GM06990 (cell line): ENCODE measurements at regions not wholly inside any gene's neighbourhood (a gene's known extent, or its start where the extent isn't known, plus 50 kb on each side); places are given as distances from the start of the nearest gene placed in this dataset.
A peak's percentile ranks its signal among the peaks of the same experiment; 100 is the strongest.

ENCODE experiments used
- DNase-seq: peaks from one replicate; pipeline ENCODE4 v3.0.0-alpha.2; 2011; ENCODE audit not compliant: insufficient read length; ENCODE audit errors: extremely low read depth
- H3K27me3 ChIP-seq: replicated peaks from 2 replicates; pipeline ENCODE4 v1.6.0; 2011; ENCODE audit warnings: low read length; ENCODE audit not compliant: control insufficient read depth, insufficient read depth
- H3K36me3 ChIP-seq: 2 replicates; pipeline ENCODE4 v1.5.1; 2011; ENCODE audit warnings: low read length; ENCODE audit not compliant: control insufficient read depth, insufficient read depth
- H3K4me3 ChIP-seq: replicated peaks from 2 replicates; pipeline ENCODE4 v1.5.1; 2011; ENCODE audit warnings: low read depth, mild to moderate bottlenecking, control low read depth, low read length
- TF ChIP-seq, protein P1 (sequence below): IDR thresholded peaks from 2 replicates; pipeline ENCODE4 v1.5.1; 2011; ENCODE audit warnings: low read length, control low read depth, mild to moderate bottlenecking, inconsistent platforms; ENCODE audit not compliant: insufficient read depth, poor library complexity, severe bottlenecking

- no peaks in the 10 kb centered on the region for H3K36me3 ChIP-seq
- H3K4me3 ChIP-seq: no peak overlapping the region
- H3K27me3 ChIP-seq: no peaks in the 10 kb centered on the region; the same call in 1 of the 2 replicates
- DNase-seq: no peak
- TF ChIP-seq, protein P1, sequence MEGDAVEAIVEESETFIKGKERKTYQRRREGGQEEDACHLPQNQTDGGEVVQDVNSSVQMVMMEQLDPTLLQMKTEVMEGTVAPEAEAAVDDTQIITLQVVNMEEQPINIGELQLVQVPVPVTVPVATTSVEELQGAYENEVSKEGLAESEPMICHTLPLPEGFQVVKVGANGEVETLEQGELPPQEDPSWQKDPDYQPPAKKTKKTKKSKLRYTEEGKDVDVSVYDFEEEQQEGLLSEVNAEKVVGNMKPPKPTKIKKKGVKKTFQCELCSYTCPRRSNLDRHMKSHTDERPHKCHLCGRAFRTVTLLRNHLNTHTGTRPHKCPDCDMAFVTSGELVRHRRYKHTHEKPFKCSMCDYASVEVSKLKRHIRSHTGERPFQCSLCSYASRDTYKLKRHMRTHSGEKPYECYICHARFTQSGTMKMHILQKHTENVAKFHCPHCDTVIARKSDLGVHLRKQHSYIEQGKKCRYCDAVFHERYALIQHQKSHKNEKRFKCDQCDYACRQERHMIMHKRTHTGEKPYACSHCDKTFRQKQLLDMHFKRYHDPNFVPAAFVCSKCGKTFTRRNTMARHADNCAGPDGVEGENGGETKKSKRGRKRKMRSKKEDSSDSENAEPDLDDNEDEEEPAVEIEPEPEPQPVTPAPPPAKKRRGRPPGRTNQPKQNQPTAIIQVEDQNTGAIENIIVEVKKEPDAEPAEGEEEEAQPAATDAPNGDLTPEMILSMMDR: no peak
Observed at GRCh38 chr10:21234761-21235160, 290.7 kb downstream of the SKIDA1 start.

GRCh38 chr10:21230219-21230618 is 295.3 kb downstream of the SKIDA1 start:
- H3K36me3 ChIP-seq: no peaks in the 10 kb centered on the region
- H3K4me3 ChIP-seq: no peak overlapping the region
- DNase-seq: peak; percentile 41
- TF ChIP-seq, protein P1: no peak
- H3K27me3 ChIP-seq: no peaks in the 10 kb centered on the region; the same call in 1 of the 2 replicates

- no peak for DNase-seq
- H3K4me3 ChIP-seq: no peak overlapping the region
- no peaks in the 10 kb centered on the region for H3K36me3 ChIP-seq
- no peaks in the 10 kb centered on the region for H3K27me3 ChIP-seq
- TF ChIP-seq, protein P1: no peak
Observed at GRCh38 chr10:21217748-21218367, 307.6 kb downstream of the SKIDA1 start.

- no peaks in the 10 kb centered on the region; the same call in 1 of the 2 replicates for H3K27me3 ChIP-seq
- no peaks in the 10 kb centered on the region for H3K36me3 ChIP-seq
- DNase-seq: no peak
- no peak overlapping the region for H3K4me3 ChIP-seq
- TF ChIP-seq, protein P1: no peak
Observed at GRCh38 chr10:21217107-21217506, 308.4 kb downstream of the SKIDA1 start.

DNA sequence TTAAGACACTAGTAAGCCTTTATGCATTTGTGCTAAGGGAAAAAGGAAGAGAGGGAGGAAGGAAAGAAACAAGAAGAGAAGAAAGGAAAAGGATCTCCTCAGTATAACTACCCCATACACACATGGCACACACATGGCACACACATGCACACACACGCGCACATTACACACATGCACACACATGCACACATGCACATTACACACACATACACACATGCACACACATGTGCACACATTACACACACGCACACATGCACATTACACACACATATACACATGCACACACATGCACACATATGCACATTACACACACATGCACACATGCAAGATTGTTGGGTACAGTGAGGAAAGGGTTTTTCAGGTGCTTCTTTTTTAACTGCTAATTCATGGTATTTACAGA is 311.2 kb downstream of the SKIDA1 start:
- no peaks in the 10 kb centered on the region; the same call in 1 of the 2 replicates for H3K27me3 ChIP-seq
- no peaks in the 10 kb centered on the region for H3K36me3 ChIP-seq
- TF ChIP-seq, protein P1: no peak
- DNase-seq: no peak
- H3K4me3 ChIP-seq: no peak overlapping the region

GRCh38 chr10:21213381-21213780 is 312.1 kb downstream of the SKIDA1 start:
- Histone ChIP-seq H3K27me3 (no peaks in the 10 kb centered on the region; the same call in 1 of the 2 replicates), H3K4me3 (no peak overlapping the region), H3K36me3 (no peaks in the 10 kb centered on the region)
- no peak for DNase-seq
- TF ChIP-seq, protein P1: no peak
